ENCODE measurements at regions not wholly inside any gene's neighbourhood (a gene's known extent, or its start where the extent isn't known, plus 50 kb on each side); places are given as distances from the start of the nearest gene placed in this dataset.

DNA sequence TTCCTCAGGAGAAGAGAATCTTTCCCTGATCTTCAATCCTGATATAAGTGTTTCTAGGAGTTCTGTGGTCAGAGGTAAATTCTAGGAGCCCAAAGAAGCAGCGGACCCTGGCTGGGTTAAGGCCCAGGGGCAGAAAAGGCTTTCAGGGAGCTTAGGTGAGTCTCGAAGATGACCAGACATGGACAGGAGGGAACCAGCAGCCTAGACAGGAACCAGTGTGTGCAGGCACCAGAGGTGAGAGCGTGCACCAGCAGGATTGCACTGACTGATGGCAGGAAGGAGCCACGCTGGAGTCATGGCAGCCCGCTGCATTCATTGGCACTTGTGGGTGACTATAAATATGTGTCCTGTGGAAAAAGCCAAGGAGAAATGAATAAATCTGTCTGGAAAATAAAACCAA lies 489.9 kb downstream of the BCL11B start:
- no peaks in the 10 kb centered on the region for H3K9me3 ChIP-seq (ENCODE audit: control insufficient read depth, insufficient read depth, low read length)
- no peaks in the 10 kb centered on the region for H3K36me3 ChIP-seq (ENCODE audit: control insufficient read depth, insufficient read depth, low read length)
- no peaks in the 10 kb centered on the region for H3K4me1 ChIP-seq (ENCODE audit: control insufficient read depth, insufficient read depth, low read length)
- DNase-seq (ENCODE audit: low read depth in 4 of 6, low spot score in 6 of 6): peak in 1 of 6 donors; percentile 7
- no peaks in the 10 kb centered on the region for H3K27me3 ChIP-seq (ENCODE audit: control insufficient read depth, insufficient read depth, low read length)
- WGBS (ENCODE audit: insufficient coverage): 91% methylated on average over 4 of the region's 5 CpGs
- no peak overlapping the region for H3K4me3 ChIP-seq (ENCODE audit: low read depth, low read length)
- H3K27ac ChIP-seq (ENCODE audit: low read depth, low read length): no peak overlapping the region

- no CpG with 5 or more reads among the region's 6 CpGs for WGBS (ENCODE audit: insufficient coverage)
- DNase-seq (ENCODE audit: low read depth in 4 of 6, low spot score in 6 of 6): no peak
- H3K4me1 ChIP-seq (ENCODE audit: control insufficient read depth, insufficient read depth, low read length): no peaks in the 10 kb centered on the region
- no peaks in the 10 kb centered on the region for H3K9me3 ChIP-seq (ENCODE audit: control insufficient read depth, insufficient read depth, low read length)
- no peak overlapping the region for H3K27ac ChIP-seq (ENCODE audit: low read depth, low read length)
- no peaks in the 10 kb centered on the region for H3K36me3 ChIP-seq (ENCODE audit: control insufficient read depth, insufficient read depth, low read length)
- no peak overlapping the region for H3K4me3 ChIP-seq (ENCODE audit: low read depth, low read length)
- H3K27me3 ChIP-seq (ENCODE audit: control insufficient read depth, insufficient read depth, low read length): no peaks in the 10 kb centered on the region
These were observed 486.4 kb downstream of the BCL11B start for GRCh38 chr14:98785578-98785977.

- WGBS (ENCODE audit: insufficient coverage): 89% methylated on average over 4 of the region's 4 CpGs
- Histone ChIP-seq H3K4me3 (ENCODE audit: low read depth, low read length) (no peak overlapping the region), H3K27ac (ENCODE audit: low read depth, low read length) (no peak overlapping the region), H3K27me3 (ENCODE audit: control insufficient read depth, insufficient read depth, low read length) (no peaks in the 10 kb centered on the region), H3K9me3 (ENCODE audit: control insufficient read depth, insufficient read depth, low read length) (no peaks in the 10 kb centered on the region), H3K36me3 (ENCODE audit: control insufficient read depth, insufficient read depth, low read length) (no peaks in the 10 kb centered on the region), H3K4me1 (ENCODE audit: control insufficient read depth, insufficient read depth, low read length) (no peaks in the 10 kb centered on the region)
- DNase-seq (ENCODE audit: low read depth in 4 of 6, low spot score in 6 of 6): no peak
These were observed 485.5 kb downstream of the BCL11B start for GRCh38 chr14:98786456-98786855.

DNA sequence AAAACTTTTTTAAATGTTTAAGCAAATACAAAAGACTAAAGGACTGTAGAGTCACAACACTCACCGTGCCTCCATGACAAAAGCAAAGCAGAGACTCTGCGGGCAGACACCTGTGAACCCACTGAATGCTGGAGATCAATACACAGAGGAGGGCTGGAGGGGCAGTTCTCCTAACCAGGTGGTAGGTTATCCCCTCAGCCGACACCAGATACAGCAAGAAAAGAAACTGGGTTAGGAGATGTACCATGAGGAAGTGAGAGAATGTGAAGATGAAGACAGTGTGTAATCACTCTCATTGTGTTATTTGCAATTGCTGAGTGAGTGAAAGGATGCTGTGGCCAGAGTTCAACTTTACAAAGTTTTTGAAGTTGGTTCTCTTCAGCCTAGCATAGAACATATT lies 480.3 kb downstream of the BCL11B start:
- WGBS (ENCODE audit: insufficient coverage): 88% methylated on average over 2 of the region's 3 CpGs
- Histone ChIP-seq H3K4me3 (ENCODE audit: low read depth, low read length) (no peak overlapping the region), H3K27ac (ENCODE audit: low read depth, low read length) (no peak overlapping the region), H3K4me1 (ENCODE audit: control insufficient read depth, insufficient read depth, low read length) (no peaks in the 10 kb centered on the region), H3K36me3 (ENCODE audit: control insufficient read depth, insufficient read depth, low read length) (no peaks in the 10 kb centered on the region), H3K27me3 (ENCODE audit: control insufficient read depth, insufficient read depth, low read length) (no peaks in the 10 kb centered on the region), H3K9me3 (ENCODE audit: control insufficient read depth, insufficient read depth, low read length) (no peaks in the 10 kb centered on the region)
- DNase-seq (ENCODE audit: low read depth in 4 of 6, low spot score in 6 of 6): no peak

GRCh38 chr14:98792171-98792570 lies 479.8 kb downstream of the BCL11B start:
- Histone ChIP-seq H3K4me1 (ENCODE audit: control insufficient read depth, insufficient read depth, low read length) (no peaks in the 10 kb centered on the region), H3K27me3 (ENCODE audit: control insufficient read depth, insufficient read depth, low read length) (no peaks in the 10 kb centered on the region), H3K9me3 (ENCODE audit: control insufficient read depth, insufficient read depth, low read length) (no peaks in the 10 kb centered on the region), H3K4me3 (ENCODE audit: low read depth, low read length) (no peak overlapping the region), H3K27ac (ENCODE audit: low read depth, low read length) (no peak overlapping the region), H3K36me3 (ENCODE audit: control insufficient read depth, insufficient read depth, low read length) (no peaks in the 10 kb centered on the region)
- no peak for DNase-seq (ENCODE audit: low read depth in 4 of 6, low spot score in 6 of 6)
- 100% methylated on average over 1 of the region's 1 CpG for WGBS (ENCODE audit: insufficient coverage)

GRCh38 chr14:98798099-98798498 lies 473.9 kb downstream of the BCL11B start:
- peak in 1 of 6 donors; percentile 38 for DNase-seq (ENCODE audit: low read depth in 4 of 6, low spot score in 6 of 6)
- Histone ChIP-seq H3K9me3 (ENCODE audit: control insufficient read depth, insufficient read depth, low read length) (no peaks in the 10 kb centered on the region), H3K27me3 (ENCODE audit: control insufficient read depth, insufficient read depth, low read length) (no peaks in the 10 kb centered on the region), H3K4me3 (ENCODE audit: low read depth, low read length) (no peak overlapping the region), H3K4me1 (ENCODE audit: control insufficient read depth, insufficient read depth, low read length) (no peaks in the 10 kb centered on the region), H3K27ac (ENCODE audit: low read depth, low read length) (no peak overlapping the region), H3K36me3 (ENCODE audit: control insufficient read depth, insufficient read depth, low read length) (no peaks in the 10 kb centered on the region)
- 55% methylated on average over 3 of the region's 4 CpGs for WGBS (ENCODE audit: insufficient coverage)

DNA sequence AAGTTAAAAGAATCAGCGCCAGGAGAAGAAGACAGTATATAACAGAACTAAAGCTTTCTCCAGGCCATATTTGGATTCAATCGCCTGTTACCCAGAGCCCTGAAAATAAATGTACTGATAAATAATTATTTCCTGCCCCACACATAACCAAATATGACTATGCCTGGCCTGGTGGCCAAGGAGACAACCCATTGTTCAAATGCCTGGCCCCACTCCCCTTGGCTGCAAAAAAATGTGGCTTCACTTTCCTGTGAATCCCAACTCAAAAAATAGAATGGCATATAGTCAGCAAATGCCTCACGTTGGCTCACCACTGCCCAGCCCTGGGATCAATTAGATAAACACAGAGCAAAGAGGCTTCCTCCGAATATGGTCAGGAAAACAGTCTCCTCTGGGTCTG lies 472.1 kb downstream of the BCL11B start:
- WGBS (ENCODE audit: insufficient coverage): 65% methylated on average over 2 of the region's 4 CpGs
- no peaks in the 10 kb centered on the region for H3K27me3 ChIP-seq (ENCODE audit: control insufficient read depth, insufficient read depth, low read length)
- no peak for DNase-seq (ENCODE audit: low read depth in 4 of 6, low spot score in 6 of 6)
- no peaks in the 10 kb centered on the region for H3K9me3 ChIP-seq (ENCODE audit: control insufficient read depth, insufficient read depth, low read length)
- no peaks in the 10 kb centered on the region for H3K36me3 ChIP-seq (ENCODE audit: control insufficient read depth, insufficient read depth, low read length)
- H3K27ac ChIP-seq (ENCODE audit: low read depth, low read length): no peak overlapping the region
- no peak overlapping the region for H3K4me3 ChIP-seq (ENCODE audit: low read depth, low read length)
- H3K4me1 ChIP-seq (ENCODE audit: control insufficient read depth, insufficient read depth, low read length): no peaks in the 10 kb centered on the region

DNA sequence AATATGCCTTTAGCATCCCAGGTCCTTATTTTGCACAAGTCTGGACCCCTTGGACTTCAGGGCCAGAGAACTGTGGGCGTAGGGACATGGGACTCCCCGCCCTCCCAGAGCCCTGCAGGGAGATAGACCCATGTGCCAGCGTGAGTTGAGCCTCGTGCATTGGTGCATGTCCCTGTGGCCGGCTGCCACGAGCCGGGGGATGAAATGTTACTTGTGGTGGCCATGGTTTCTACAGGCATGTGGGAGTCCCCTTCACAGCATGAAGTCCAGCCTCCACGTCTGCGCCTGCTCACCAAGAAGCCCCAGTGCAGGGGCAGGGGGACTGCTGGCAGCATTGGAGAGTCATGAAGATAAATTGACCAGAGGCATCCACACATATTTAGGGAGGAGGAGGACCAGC lies 470.0 kb downstream of the BCL11B start:
- Histone ChIP-seq H3K27ac (ENCODE audit: low read depth, low read length) (no peak overlapping the region), H3K4me3 (ENCODE audit: low read depth, low read length) (no peak overlapping the region), H3K27me3 (ENCODE audit: control insufficient read depth, insufficient read depth, low read length) (no peaks in the 10 kb centered on the region), H3K9me3 (ENCODE audit: control insufficient read depth, insufficient read depth, low read length) (no peaks in the 10 kb centered on the region), H3K4me1 (ENCODE audit: control insufficient read depth, insufficient read depth, low read length) (no peaks in the 10 kb centered on the region), H3K36me3 (ENCODE audit: control insufficient read depth, insufficient read depth, low read length) (no peaks in the 10 kb centered on the region)
- no peak for DNase-seq (ENCODE audit: low read depth in 4 of 6, low spot score in 6 of 6)
- WGBS (ENCODE audit: insufficient coverage): 80% methylated on average over 7 of the region's 9 CpGs

DNA sequence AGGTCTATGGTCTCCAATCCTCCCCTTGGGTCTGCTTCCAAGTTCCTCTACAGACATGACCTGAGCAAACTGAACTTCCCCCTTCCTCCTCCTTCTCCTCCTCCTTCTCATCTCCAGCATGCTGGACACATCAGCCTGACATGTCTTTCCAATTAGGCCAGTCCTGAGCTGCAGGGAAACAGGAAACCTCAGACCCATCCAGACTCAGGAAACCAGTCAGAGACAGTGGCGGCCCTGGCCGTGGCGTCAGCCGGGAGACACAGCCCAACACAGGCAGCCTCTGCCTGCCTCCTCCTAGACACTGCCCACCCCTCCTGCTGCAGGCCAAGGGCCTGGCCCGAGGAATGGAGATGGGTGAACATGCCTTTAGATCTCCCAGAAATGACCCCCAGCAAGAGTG lies 468.8 kb downstream of the BCL11B start:
- WGBS (ENCODE audit: insufficient coverage): 73% methylated on average over 3 of the region's 5 CpGs

DNA sequence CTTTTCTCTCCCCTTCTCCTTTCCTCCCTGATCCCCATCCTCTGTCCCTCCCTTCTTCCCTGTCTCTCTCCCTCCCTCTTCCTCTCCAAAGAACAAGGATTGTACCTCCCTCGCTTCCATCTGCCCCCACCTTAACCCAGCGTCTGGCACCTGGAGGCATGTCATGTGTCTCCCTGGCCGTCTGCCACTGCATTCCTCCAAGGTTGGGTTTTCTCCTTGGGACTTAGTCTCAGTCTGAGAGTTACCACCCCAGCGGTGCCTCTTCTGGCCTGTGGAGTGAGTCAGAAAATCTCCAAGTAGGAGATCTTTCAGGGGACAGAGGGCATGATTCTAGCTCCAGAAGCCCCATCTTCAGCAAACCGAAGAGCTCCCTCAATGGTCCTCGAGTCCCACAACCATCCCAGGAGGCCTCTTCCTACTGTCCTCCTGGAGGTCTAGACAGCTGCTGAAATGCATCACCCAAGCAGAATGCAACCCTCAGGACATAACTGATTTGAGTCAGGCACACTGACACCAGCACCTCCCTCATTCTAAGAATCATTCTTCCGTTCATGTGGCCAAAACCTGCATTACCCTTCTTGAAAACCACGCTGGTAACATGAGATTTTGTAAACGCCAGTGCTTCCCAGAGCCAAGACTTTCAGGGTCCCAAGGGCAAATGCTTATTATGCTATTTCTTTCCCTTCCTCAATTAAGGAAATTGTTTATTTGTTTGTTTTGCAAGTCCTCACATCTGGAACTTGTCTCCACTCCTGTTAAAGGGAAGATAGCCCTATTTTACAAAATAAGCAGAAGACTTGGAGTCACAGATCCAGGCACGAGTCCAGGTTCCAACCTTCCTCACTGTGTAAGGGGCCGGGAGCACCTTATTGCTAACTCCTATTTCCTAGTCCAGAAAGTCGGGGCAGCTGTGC lies 463.2 kb downstream of the BCL11B start:
- WGBS (ENCODE audit: insufficient coverage): 86% methylated on average over 8 of the region's 12 CpGs
- Histone ChIP-seq H3K4me1 (ENCODE audit: control insufficient read depth, insufficient read depth, low read length) (no peaks in the 10 kb centered on the region), H3K36me3 (ENCODE audit: control insufficient read depth, insufficient read depth, low read length) (no peaks in the 10 kb centered on the region), H3K27me3 (ENCODE audit: control insufficient read depth, insufficient read depth, low read length) (no peaks in the 10 kb centered on the region), H3K9me3 (ENCODE audit: control insufficient read depth, insufficient read depth, low read length) (no peaks in the 10 kb centered on the region), H3K4me3 (ENCODE audit: low read depth, low read length) (no peak overlapping the region), H3K27ac (ENCODE audit: low read depth, low read length) (no peak overlapping the region)
- no peak for DNase-seq (ENCODE audit: low read depth in 4 of 6, low spot score in 6 of 6)

More for the DNA sequence above, 468.8 kb downstream of the BCL11B start:
- no peak for DNase-seq (ENCODE audit: low read depth in 4 of 6, low spot score in 6 of 6)
- no peaks in the 10 kb centered on the region for H3K27me3 ChIP-seq (ENCODE audit: control insufficient read depth, insufficient read depth, low read length)
- no peaks in the 10 kb centered on the region for H3K9me3 ChIP-seq (ENCODE audit: control insufficient read depth, insufficient read depth, low read length)
- no peak overlapping the region for H3K4me3 ChIP-seq (ENCODE audit: low read depth, low read length)
- H3K36me3 ChIP-seq (ENCODE audit: control insufficient read depth, insufficient read depth, low read length): no peaks in the 10 kb centered on the region
- no peak overlapping the region for H3K27ac ChIP-seq (ENCODE audit: low read depth, low read length)
- no peaks in the 10 kb centered on the region for H3K4me1 ChIP-seq (ENCODE audit: control insufficient read depth, insufficient read depth, low read length)

Measured in spinal cord (tissue), 9 donors.